ENCODE measurements at regions not wholly inside any gene's neighbourhood (a gene's known extent, or its start where the extent isn't known, plus 50 kb on each side); places are given as distances from the start of the nearest gene placed in this dataset.

GRCh38 chr15:72902919-72903260 is 119.3 kb upstream of the ADPGK start:
- TF ChIP-seq CTCF (IDR thresholded peaks at IDR 0.05; ENCODE audit: low read depth, low read length, missing input control): no peak
- no peak for TF ChIP-seq RAD21 (IDR thresholded peaks at IDR 0.05)
- TF ChIP-seq SP1 (IDR thresholded peaks at IDR 0.05): no peak
- no peak for TF ChIP-seq YY1 (IDR thresholded peaks at IDR 0.05)
- TF ChIP-seq ZBTB33 (IDR thresholded peaks at IDR 0.05): no peak
- TF ChIP-seq GABPA (IDR thresholded peaks at IDR 0.05 in 1 of 2, conservative IDR thresholded peaks at IDR 0.05 in 1 of 2): no peak
- no peak for TF ChIP-seq FOXA1 (IDR thresholded peaks at IDR 0.05)
- TF ChIP-seq REST (IDR thresholded peaks at IDR 0.05): no peak
- no peak for TF ChIP-seq NR2F2 (IDR thresholded peaks at IDR 0.05)
- TF ChIP-seq, protein P1, sequence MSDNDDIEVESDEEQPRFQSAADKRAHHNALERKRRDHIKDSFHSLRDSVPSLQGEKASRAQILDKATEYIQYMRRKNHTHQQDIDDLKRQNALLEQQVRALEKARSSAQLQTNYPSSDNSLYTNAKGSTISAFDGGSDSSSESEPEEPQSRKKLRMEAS (IDR thresholded peaks at IDR 0.05): no peak
